H1 (cell line): ENCODE measurements at regions not wholly inside any gene's neighbourhood (a gene's known extent, or its start where the extent isn't known, plus 50 kb on each side); places are given as distances from the start of the nearest gene placed in this dataset.

Experiments used
- CBX8 ChIP-seq: fragments of 300-800, 300-1000 bp; sonication (generic); IDR thresholded peaks from 2 replicates; pipeline ENCODE4 v1.7.1; 2016; ENCODE audit warnings: low read depth, low read length, borderline replicate concordance
- CHD7 ChIP-seq: fragments of 300-600 bp; sonication (generic); IDR thresholded peaks from 2 replicates; pipeline ENCODE4 v1.7.1; 2012; ENCODE audit warnings: low read length, moderate library complexity, mild to moderate bottlenecking, inconsistent platforms; ENCODE audit not compliant: insufficient replicate concordance
- CREB1 ChIP-seq: IDR thresholded peaks from 2 replicates; pipeline ENCODE4 v1.6.1; 2012; ENCODE audit warnings: inconsistent platforms
- EGR1 ChIP-seq: IDR thresholded peaks from 2 replicates; pipeline ENCODE4 v1.6.1; 2011; ENCODE audit warnings: low read depth, low read length, borderline replicate concordance
- EZH2 ChIP-seq: fragments of 200-600 bp; sonication (generic); IDR thresholded peaks from 2 replicates; pipeline ENCODE4 v1.7.1; 2012; ENCODE audit warnings: low read depth, mild to moderate bottlenecking, moderate library complexity, low read length, inconsistent platforms; ENCODE audit not compliant: severe bottlenecking
- GTF2F1 ChIP-seq: IDR thresholded peaks from 2 replicates; pipeline ENCODE4 v1.6.1; 2012; ENCODE audit warnings: low read depth, low read length, improper control_type of control experiment, borderline replicate concordance
- RXRA ChIP-seq: IDR thresholded peaks from 2 replicates; pipeline ENCODE4 v1.6.1; 2011; ENCODE audit warnings: low read depth, mild to moderate bottlenecking, low read length, moderate library complexity; ENCODE audit not compliant: insufficient read depth

DNA sequence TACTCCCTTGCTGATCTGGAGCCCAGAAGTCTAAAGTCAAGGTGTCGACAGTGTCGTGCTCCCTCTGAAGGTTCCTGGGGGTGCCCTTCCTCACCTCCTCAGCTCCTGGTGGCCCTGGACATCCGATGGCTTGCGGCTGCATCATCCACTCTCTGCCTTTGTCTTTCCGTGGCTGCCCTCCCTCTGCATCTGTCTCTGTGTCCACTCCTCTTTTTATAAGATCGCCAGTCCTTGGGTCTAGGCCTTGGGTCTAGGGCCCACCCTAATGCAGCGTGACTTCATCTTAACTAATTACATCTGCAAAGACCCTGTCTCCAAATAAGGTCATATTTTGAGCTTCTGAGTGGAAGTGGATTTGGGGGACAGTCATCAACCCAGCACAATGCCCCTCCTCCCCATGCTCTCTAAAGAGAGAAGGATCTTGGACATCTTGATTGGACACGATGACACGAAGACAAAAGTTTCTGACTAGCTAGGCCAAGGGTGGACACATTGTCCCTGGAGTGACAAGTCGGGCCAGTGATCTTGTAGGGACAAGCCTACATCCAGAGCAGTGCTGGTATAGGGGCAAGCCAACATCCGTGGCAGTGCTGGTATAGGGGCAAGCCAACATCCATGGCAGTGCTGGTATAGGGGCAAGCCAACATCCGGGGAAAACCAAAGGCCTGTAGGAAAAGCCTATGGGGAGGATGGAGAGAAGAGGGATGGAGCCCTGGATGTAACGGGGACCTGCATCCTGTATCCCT lies 93.9 kb upstream of the DIO3 start (continued):
- no peak for TF ChIP-seq CHD7
- TF ChIP-seq CREB1: no peak
- TF ChIP-seq EGR1: no peak
- no peak for TF ChIP-seq RXRA
- no peak for TF ChIP-seq GTF2F1
- TF ChIP-seq CBX8: no peak
- TF ChIP-seq EZH2: no peak
